Neural cell (in vitro differentiated cells): ENCODE measurements at regions not wholly inside any gene's neighbourhood (a gene's known extent, or its start where the extent isn't known, plus 50 kb on each side); places are given as distances from the start of the nearest gene placed in this dataset.

Source experiments
- H2AFZ ChIP-seq: fragments of 200-600, 300-800 bp; sonication (generic), shearing (Covaris generic); 2 replicates; pipeline ENCODE4 v1.6.0; 2014; ENCODE audit warnings: low read depth, mild to moderate bottlenecking, antibody characterized with exemption, low read length, moderate library complexity
- H3F3A ChIP-seq: fragments of 200-600 bp; shearing (Covaris generic); 2 replicates; pipeline ENCODE4 v1.6.1; 2016; ENCODE audit warnings: mild to moderate bottlenecking, moderate library complexity, mixed read lengths, antibody characterized with exemption, low read length; ENCODE audit not compliant: insufficient read depth, poor library complexity, severe bottlenecking
- H3K27ac ChIP-seq: fragments of 200-600, 300-800 bp; sonication (generic), shearing (Covaris generic); 2 replicates; pipeline ENCODE4 v1.5.1; 2014; ENCODE audit warnings: mild to moderate bottlenecking, low read length, moderate library complexity
- H3K27me3 ChIP-seq: fragments of 300-800, 200-600 bp; sonication (generic), shearing (Covaris generic); 2 replicates; pipeline ENCODE4 v1.6.0; 2014; ENCODE audit warnings: mild to moderate bottlenecking, low read depth, low read length, moderate library complexity; ENCODE audit not compliant: insufficient read depth
- H3K36me3 ChIP-seq: fragments of 300-800, 200-600 bp; sonication (generic), shearing (Covaris generic); 2 replicates; pipeline ENCODE4 v1.5.1; 2014; ENCODE audit warnings: mild to moderate bottlenecking, antibody characterized with exemption, low read length, moderate library complexity; ENCODE audit not compliant: insufficient read depth
- H3K4me2 ChIP-seq: fragments of 300-800, 200-600 bp; sonication (generic), shearing (Covaris generic); 2 replicates; pipeline ENCODE4 v1.6.0; 2014; ENCODE audit warnings: mild to moderate bottlenecking, low read length
- H3K4me3 ChIP-seq: fragments of 300-800, 200-600 bp; sonication (generic), shearing (Covaris generic); 2 replicates; pipeline ENCODE4 v1.5.1; 2014; ENCODE audit warnings: mild to moderate bottlenecking, low read length, moderate library complexity
- H3K79me2 ChIP-seq: fragments of 200-600 bp; shearing (Covaris generic); replicated peaks from 2 replicates; pipeline ENCODE4 v1.6.0; 2014; ENCODE audit warnings: mild to moderate bottlenecking, low read length, moderate library complexity; ENCODE audit not compliant: insufficient read depth
- H3K9ac ChIP-seq: fragments of 300-800, 200-600 bp; sonication (generic), shearing (Covaris generic); 2 replicates; pipeline ENCODE4 v1.6.1; 2016; ENCODE audit warnings: mild to moderate bottlenecking, low read length, mixed read lengths
- H3K9me2 ChIP-seq: fragments of 200-600 bp; shearing (Covaris generic); 2 replicates; pipeline ENCODE4 v1.6.1; 2016; ENCODE audit warnings: mild to moderate bottlenecking, low read length, mixed read lengths; ENCODE audit not compliant: insufficient read depth
- H3K9me3 ChIP-seq: fragments of 200-600, 300-800 bp; sonication (generic), shearing (Covaris generic); 2 replicates; pipeline ENCODE4 v1.6.1; 2016; ENCODE audit warnings: mild to moderate bottlenecking, mixed run types, low read length, moderate library complexity, mixed read lengths
- H4K20me1 ChIP-seq: fragments of 200-600 bp; shearing (Covaris generic); 2 replicates; pipeline ENCODE4 v1.6.1; 2016; ENCODE audit warnings: mild to moderate bottlenecking, mixed run types; ENCODE audit not compliant: insufficient read depth
- EP300 ChIP-seq: fragments of 450-650 bp; conservative IDR thresholded peaks from 2 replicates; pipeline ENCODE4 v1.6.1; 2014; ENCODE audit warnings: antibody characterized with exemption, mild to moderate bottlenecking, moderate library complexity; ENCODE audit not compliant: poor library complexity, severe bottlenecking
- EZH2 ChIP-seq: fragments of 200-600, 300-800 bp; shearing (Covaris generic), sonication (generic); IDR thresholded peaks from 2 replicates; pipeline ENCODE4 v1.6.1; 2014; ENCODE audit warnings: antibody characterized with exemption, low read length, borderline replicate concordance, mild to moderate bottlenecking; ENCODE audit not compliant: insufficient read depth, poor library complexity, severe bottlenecking
- MXI1 ChIP-seq: fragments of 450-650 bp; conservative IDR thresholded peaks from 2 replicates; pipeline ENCODE4 v1.6.1; 2014; ENCODE audit warnings: antibody characterized with exemption, mild to moderate bottlenecking; ENCODE audit not compliant: poor library complexity, severe bottlenecking
- POLR2AphosphoS5 ChIP-seq: IDR thresholded peaks from 2 replicates; pipeline ENCODE4 v1.6.1; 2012
- RAD21 ChIP-seq: fragments of 450-650 bp; conservative IDR thresholded peaks from 2 replicates; pipeline ENCODE4 v1.6.1; 2014; ENCODE audit warnings: antibody characterized with exemption, mild to moderate bottlenecking, moderate library complexity
- SMC3 ChIP-seq: fragments of 450-650 bp; conservative IDR thresholded peaks from 2 replicates; pipeline ENCODE4 v1.6.1; 2014; ENCODE audit warnings: antibody characterized with exemption, mild to moderate bottlenecking, moderate library complexity; ENCODE audit not compliant: poor library complexity
- TAF1 ChIP-seq: IDR thresholded peaks from 2 replicates; pipeline ENCODE4 v1.6.1; 2012; ENCODE audit warnings: low read depth
- TF ChIP-seq, protein P1 (sequence below): IDR thresholded peaks from 2 replicates; pipeline ENCODE4 v1.6.1; 2012; ENCODE audit warnings: borderline replicate concordance
- TF ChIP-seq, protein P2 (sequence below): fragments of 450-650 bp; IDR thresholded peaks from 2 replicates; pipeline ENCODE4 v1.5.1; 2014; ENCODE audit warnings: antibody characterized with exemption, mild to moderate bottlenecking, moderate library complexity; ENCODE audit not compliant: poor library complexity, severe bottlenecking

DNA sequence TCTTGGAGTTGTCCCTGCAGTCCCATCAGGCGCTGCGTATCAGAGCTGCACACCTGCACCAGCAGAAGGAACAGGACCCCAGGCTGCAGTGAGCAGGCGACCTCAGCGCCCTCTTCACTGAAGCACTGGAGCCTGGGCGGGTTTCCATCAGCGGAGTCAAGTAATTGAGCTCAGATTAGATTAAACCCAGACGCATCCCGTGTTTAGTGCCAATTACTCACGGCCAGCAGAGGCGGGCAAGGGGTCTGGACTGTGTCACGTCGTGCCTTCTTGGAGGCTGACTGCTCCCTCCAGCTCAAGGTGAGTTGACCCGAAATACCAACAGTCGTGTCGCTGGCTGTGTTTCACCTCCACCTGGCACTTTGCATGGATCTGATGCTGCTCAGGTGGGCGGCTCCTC lies 123.6 kb downstream of the CXCL12 start:
- Histone ChIP-seq H3K79me2 (no peaks in the 10 kb centered on the region), H3K27ac (no peak overlapping the region), H3K9me3 (no peaks in the 10 kb centered on the region), H3F3A (no peaks in the 10 kb centered on the region), H3K9me2 (no peaks in the 10 kb centered on the region), H3K27me3 (no peaks in the 10 kb centered on the region), H3K9ac (no peak overlapping the region), H3K4me2 (no peak overlapping the region), H3K4me3 (no peak overlapping the region), H3K36me3 (no peaks in the 10 kb centered on the region), H2AFZ (no peak overlapping the region), H4K20me1 (no peaks in the 10 kb centered on the region)
- TF ChIP-seq POLR2AphosphoS5 (no peak), MXI1 (no peak), TAF1 (no peak), EP300 (no peak), RAD21 (no peak), SMC3 (no peak), EZH2 (no peak)
- TF ChIP-seq, protein P1, sequence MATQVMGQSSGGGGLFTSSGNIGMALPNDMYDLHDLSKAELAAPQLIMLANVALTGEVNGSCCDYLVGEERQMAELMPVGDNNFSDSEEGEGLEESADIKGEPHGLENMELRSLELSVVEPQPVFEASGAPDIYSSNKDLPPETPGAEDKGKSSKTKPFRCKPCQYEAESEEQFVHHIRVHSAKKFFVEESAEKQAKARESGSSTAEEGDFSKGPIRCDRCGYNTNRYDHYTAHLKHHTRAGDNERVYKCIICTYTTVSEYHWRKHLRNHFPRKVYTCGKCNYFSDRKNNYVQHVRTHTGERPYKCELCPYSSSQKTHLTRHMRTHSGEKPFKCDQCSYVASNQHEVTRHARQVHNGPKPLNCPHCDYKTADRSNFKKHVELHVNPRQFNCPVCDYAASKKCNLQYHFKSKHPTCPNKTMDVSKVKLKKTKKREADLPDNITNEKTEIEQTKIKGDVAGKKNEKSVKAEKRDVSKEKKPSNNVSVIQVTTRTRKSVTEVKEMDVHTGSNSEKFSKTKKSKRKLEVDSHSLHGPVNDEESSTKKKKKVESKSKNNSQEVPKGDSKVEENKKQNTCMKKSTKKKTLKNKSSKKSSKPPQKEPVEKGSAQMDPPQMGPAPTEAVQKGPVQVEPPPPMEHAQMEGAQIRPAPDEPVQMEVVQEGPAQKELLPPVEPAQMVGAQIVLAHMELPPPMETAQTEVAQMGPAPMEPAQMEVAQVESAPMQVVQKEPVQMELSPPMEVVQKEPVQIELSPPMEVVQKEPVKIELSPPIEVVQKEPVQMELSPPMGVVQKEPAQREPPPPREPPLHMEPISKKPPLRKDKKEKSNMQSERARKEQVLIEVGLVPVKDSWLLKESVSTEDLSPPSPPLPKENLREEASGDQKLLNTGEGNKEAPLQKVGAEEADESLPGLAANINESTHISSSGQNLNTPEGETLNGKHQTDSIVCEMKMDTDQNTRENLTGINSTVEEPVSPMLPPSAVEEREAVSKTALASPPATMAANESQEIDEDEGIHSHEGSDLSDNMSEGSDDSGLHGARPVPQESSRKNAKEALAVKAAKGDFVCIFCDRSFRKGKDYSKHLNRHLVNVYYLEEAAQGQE = no peak
- TF ChIP-seq, protein P2, sequence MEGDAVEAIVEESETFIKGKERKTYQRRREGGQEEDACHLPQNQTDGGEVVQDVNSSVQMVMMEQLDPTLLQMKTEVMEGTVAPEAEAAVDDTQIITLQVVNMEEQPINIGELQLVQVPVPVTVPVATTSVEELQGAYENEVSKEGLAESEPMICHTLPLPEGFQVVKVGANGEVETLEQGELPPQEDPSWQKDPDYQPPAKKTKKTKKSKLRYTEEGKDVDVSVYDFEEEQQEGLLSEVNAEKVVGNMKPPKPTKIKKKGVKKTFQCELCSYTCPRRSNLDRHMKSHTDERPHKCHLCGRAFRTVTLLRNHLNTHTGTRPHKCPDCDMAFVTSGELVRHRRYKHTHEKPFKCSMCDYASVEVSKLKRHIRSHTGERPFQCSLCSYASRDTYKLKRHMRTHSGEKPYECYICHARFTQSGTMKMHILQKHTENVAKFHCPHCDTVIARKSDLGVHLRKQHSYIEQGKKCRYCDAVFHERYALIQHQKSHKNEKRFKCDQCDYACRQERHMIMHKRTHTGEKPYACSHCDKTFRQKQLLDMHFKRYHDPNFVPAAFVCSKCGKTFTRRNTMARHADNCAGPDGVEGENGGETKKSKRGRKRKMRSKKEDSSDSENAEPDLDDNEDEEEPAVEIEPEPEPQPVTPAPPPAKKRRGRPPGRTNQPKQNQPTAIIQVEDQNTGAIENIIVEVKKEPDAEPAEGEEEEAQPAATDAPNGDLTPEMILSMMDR = no peak

DNA sequence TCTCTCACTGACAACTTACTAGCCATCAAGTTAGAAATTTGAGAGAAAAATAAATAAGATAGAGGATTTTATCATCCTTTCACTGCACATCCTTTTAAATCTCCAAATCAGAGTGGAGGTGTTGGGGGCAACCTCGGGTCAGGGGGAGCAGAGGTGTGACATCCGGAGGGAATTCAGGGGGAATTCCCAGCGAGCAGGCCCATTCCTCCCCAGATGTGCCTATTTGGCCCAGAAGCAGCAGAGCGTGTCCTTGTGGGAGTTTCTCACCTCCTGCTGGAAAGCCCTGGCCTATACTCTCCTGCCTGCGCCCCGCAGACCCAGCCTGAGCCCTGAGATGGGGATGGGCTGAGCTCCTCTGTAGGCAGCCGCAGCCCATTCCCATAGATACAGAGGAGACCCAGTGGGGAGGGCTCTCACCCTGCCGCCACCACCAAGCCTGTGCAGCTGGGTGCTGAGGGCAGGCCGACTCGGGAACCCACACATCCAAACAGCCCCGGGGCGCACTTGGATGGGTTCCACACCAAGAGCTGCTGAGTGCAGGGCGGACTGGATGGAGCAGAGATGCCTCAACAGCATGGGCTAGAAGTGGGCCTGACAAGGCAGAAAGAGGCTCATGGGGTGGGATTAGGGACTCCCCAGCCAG lies 124.5 kb downstream of the CXCL12 start:
- no peak overlapping the region for H3K27ac ChIP-seq
- no peaks in the 10 kb centered on the region for H3K79me2 ChIP-seq
- H3F3A ChIP-seq = no peaks in the 10 kb centered on the region
- no peaks in the 10 kb centered on the region for H4K20me1 ChIP-seq
- no peak overlapping the region for H3K4me2 ChIP-seq
- no peaks in the 10 kb centered on the region for H3K9me2 ChIP-seq
- H3K36me3 ChIP-seq = no peaks in the 10 kb centered on the region
- no peak overlapping the region for H2AFZ ChIP-seq
- TF ChIP-seq EP300 (no peak), RAD21 (no peak), POLR2AphosphoS5 (no peak), SMC3 (no peak), TAF1 (no peak), EZH2 (no peak), MXI1 (no peak)
- TF ChIP-seq, protein P2 = no peak
- TF ChIP-seq, protein P1 = no peak
- no peak overlapping the region for H3K4me3 ChIP-seq
- H3K9me3 ChIP-seq = no peaks in the 10 kb centered on the region
- H3K27me3 ChIP-seq = no peaks in the 10 kb centered on the region
- no peak overlapping the region for H3K9ac ChIP-seq
